ENCODE measurements at regions not wholly inside any gene's neighbourhood (a gene's known extent, or its start where the extent isn't known, plus 50 kb on each side); places are given as distances from the start of the nearest gene placed in this dataset.

DNA sequence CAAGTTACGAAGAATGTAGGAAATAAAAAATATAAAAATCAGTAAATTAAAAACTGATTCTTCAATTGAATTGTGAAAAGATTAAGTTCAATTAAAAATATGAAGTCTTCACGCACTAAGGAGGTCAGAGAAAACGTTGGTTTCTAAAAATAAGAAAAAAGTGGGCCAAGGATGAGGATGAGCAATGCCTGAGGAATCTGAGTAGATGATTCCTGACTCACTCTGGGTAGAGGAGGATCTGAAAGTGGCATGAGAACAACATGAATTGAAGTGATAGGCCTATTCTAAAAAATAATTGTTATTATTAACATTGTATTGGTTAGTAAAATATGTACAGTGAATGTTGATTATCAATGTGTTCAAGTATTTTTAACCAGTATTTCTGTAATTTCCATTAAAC is 444.2 kb downstream of the GRIA2 start:
- DNase-seq (ENCODE audit: low read depth), result peak; percentile 41

DNA sequence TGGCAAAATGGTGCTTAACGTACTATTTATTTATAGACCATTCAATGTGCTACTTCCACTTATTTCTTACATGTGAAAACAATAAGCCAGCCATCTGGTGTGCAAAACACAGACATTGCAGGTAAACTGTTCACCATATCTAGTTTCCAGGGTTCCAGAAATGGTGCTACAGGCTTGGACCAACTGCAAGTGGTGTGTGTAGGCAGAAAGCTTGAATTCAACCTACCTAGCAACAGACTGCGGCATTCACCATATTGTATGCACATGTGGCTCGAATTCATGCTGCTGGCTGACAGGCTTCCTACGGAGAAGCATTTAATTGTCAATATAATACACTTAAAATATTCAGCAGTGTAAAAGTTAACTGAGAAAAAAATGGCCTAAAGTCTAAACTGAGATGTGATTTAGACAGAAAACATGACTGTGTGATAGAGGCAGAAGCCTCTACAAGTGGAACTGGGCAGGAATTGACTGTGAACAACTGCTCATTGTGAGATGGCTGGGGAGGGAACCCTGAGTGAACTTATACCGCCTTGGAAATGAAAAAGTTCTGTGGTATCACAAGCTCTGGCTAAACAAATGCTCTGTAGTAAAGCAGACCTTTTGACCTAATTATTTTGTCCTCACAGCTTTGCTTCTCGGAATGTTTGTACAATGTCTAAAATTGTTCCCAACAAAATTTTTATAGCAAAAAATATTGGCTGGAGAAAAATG is 434.7 kb downstream of the GRIA2 start:
- no peak for DNase-seq (ENCODE audit: low read depth)

DNA sequence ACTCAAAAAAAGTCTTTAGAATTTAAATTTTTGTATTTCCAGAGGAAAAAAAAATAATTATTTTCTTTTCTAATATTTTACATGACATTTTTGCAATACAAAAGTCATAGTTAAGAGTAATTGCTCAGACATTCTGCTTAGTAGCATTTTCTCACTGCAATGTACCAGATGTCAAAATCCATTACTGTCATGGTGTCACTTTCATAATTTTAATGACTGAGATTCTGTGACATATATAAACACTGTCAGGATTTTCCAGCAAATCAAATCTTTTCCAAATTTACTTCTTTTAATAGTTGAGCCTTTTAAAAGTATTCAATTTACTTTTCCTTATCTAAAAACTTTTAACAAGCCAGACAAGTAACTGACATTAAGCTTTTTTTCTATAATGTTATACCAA is 422.7 kb downstream of the GRIA2 start:
- DNase-seq (ENCODE audit: low read depth), result no peak

DNA sequence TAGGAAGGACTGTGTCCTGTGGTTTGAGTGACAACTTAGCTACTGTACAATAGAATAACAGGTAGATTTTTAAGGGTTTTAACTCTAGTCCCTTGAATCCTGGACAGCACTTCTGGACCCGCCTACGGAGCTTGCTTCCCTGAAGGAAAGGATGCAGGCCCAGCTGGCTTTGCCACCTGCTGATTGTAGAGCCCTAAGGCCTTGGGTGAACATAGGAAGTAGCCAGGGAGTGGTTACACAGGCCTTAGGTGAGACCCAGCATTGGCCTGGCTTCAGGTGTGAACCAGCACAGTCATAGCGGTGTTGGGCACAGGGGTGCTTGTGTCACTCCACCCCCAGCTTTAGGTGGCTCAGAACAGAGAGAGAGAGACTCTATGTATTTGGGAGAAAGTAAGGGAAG is 413.5 kb downstream of the GRIA2 start:
- no peak for DNase-seq (ENCODE audit: low read depth)

DNA sequence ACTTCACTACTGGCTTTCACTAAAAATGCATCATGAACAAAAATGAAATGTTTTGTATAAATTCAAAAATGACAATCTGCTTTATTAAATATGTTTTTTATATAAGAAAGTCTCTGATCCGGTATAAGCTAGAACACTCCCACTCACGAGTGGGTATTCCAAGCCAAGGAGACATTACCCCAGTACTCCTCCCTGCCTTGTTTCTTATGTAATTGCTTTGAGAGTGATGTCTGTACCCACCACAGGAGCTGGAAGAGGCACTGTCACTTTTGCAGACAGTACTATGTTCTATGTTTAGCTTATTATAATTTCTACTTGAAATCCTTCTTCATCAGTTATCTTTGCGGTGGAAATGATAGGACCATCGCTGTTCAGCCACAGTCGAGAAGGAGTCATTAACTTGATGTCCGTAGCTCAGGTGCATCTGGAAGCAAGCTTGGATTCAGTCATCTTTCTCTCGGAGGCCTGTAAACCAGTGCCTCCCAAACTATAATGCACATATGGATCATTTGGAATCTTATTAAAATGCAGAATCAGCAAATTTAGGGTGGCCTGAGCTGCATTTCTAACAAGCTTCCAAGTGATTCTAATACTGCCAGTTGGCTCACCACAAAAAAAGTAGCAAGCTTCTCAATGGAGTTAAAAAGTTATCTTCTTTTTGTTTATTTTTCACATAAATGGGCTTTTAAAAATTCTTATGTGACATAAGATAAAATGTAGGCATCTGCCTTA is 396.4 kb downstream of the GRIA2 start:
- no peak for DNase-seq (ENCODE audit: low read depth)

DNA sequence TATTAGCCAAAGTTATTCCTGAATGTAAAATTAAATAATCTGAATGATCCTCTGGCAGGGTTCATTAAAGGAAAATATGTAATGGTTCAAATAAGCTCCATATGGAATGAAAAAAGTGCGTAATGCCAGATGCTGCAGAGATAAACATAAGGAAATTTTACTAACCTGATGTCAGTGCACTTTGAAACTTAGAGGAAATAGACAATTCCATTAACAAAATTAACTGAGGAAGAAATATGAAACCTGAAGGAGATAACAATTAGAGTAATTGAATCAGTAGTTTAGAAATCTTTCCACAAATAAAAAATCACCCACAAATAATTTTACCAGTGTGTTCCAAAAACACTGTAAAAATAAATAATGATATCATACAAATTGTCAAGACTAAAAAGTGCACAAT is 387.5 kb downstream of the GRIA2 start:
- DNase-seq (ENCODE audit: low read depth), result no peak

DNA sequence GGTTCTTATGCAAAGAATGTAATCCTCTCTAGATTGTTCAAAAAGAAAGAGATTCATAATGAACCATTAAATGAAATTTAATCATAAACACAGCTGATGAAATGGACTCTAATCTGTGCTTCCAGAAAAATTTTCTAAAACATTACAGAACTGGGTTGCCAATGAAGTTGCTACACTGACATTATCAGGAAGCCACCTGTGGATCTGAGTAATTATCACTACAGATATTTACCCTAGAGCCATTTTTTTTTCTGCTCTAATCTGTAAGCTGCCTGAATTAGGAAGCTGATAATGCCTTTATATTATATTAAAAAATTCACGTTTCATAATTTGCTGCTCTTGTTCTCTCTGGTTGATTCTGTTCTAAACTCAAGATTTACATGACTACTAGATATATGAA is 380.1 kb downstream of the GRIA2 start:
- DNase-seq (ENCODE audit: low read depth), result no peak

DNA sequence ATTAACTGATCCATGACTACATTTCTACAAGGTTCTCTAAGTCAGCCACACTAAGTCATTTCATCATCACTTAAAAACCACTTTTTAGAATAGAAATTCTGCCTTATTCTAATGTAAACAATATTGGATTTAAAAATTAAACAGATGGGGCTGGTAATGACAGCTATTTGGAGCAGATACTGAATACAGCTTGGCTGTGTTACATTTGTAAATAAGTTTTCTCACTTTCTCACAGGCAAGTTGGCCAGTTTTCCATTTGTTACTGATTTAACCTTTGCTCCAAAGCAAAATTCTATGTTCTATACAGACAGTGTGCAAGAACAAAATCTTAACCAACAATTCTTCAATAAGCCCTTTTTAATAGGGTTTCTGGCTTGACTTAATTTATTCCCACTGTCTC is 370.7 kb downstream of the GRIA2 start:
- no peak for DNase-seq (ENCODE audit: low read depth)

DNA sequence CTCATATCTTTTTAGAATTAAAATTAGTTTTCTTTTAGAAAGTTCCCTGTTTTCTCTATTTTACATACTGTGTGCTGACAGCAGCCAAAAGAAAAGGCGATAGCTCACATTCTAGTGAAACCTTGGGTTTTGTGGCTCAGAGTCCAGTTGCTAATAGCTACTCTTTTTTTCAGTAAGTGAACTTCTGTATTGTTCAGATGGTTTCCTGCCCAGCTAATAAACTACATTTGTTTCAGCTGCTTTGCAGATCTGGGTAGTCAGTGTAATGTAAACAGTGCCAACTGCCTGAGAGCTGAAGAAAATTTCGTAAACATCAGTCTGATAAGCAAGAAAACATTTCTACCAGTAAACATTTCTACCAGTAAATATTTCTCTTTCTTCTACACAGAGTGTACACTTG is 370.2 kb downstream of the GRIA2 start:
- no peak for DNase-seq (ENCODE audit: low read depth)

DNA sequence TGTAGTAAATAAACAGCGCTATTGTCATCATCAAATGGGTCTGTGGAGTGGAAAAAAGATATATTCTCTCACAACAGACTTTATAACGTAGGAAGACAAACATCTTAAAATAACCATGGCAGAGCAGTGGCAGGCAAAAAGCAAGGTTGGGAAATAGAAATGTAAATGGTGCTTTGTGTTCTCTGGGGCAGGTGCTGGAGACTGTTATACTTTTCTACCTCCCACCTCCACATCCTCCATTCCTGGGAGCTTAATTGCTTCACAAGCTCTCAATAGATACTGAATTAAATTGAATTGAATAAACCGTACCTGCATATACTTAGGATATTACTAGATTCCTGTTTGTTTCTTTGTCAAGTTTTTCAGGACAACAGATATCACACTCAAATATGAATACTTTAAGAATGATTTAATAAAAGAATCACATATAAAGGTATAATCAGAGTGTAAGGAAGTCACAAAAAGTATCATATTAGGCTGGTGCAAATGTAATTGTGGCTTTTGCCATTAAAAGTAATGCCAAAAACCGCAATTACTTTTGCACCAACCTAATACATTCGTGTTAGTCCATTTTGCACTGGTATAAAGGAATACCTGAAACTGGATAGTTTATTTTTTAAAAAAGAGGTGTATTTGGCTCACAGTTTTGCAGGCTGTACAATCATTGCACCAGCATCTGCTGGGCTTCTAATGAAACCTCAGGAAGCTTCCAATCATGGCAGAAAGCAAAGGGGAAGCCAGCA is 367.3 kb downstream of the GRIA2 start:
- no peak for DNase-seq (ENCODE audit: low read depth)

DNA sequence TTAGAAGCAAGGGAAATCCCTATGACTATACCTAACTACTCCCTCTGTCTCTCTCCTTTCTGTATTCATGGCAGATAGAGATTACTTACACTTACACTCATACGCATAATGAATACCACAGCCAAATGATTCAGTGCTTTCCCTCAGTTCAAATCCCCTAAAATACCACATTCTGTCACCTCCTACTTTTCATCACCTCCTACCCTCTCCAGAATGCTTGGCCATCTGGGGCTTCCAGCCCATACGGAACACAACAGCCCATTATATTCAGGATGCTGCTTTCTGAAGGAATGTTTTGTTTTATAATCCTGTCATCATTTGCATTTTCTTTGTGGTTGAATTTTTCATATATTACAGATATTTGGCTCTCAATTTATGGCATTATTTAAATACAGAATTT is 361.6 kb downstream of the GRIA2 start:
- DNase-seq (ENCODE audit: low read depth), result no peak

DNA sequence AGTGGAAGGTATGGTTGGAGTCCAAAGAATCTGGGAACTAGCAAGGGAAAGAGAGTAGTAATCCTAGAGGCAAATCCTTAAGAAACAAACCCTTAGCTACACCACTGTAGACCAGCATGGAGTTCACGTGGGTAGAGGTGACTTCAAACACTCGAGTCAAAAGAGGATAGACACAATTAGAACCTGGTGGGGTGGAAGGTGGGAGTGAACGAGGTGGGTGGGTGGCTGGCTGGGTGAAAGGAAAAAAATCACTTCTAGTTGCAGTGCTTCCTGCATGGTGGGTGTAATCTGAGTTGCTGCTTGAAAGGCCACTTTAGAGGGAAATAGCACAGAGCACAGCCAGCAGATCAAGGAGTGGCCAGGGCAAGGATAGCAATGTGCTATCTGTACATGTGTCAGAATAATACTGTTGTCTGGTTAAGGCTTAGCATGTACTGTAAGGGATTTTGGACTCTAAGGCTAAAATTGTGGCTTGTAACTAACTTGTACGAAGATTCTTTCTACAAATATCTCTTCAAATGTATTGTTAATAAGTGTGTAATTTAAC is 356.2 kb downstream of the GRIA2 start:
- no peak for DNase-seq (ENCODE audit: low read depth)

DNA sequence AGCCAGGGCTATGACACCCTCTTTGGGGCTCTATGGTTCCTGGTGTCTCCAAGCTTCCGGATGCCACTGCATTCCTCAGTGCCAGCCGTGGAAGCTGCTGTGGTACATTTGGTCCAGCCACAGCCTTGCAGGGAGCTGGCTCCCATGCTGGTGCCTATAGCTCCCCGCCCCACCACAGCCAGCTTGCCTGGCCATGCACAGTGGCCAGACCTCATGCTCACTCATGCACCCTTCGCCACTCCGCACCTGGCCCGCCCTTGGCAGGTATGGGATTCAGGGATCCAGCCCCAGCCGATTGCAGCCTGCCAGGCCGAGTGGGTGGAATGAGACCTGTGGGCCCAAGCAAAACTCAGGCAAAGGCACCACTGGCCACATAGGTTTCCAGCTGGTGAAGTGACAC is 354.8 kb downstream of the GRIA2 start:
- no peak for DNase-seq (ENCODE audit: low read depth)

DNA sequence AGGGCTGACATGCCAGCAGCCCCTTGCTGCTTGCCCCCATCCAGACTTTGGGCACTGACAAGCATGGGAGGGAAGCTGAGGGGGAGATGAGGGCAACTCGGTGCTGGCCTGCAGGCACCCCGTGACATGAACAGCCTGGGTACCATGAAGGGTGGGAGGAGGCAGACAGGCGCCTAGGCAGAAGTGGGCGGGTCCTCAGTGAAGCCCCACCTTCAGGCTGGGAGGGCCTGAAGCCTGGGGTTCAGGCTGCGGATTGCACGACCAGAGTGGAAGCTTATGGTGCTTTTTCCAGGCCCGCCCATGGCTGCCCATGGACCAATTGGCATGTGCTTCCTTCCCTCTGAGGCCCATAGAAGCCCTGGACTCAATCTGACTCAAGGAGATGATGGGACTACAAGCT is 354.1 kb downstream of the GRIA2 start:
- DNase-seq (ENCODE audit: low read depth), result no peak

DNA sequence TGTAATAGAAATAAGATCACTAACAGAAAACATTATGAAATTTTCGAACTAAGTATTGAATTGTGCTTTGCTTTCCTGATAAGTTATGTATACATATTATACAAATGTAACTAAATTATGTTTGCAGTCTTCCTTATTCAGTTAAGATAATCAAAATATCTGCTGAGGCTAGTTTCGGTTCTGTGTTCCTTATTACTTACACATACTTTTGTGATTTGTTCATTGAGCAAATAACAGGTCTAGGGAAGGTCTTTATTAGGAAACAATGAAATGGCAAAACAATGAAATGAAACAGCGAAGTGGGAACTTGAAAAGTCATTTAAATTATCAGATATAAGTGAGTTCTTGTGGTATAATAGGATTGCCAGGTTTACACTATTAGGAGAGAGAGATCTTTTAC is 352.4 kb downstream of the GRIA2 start:
- no peak for DNase-seq (ENCODE audit: low read depth)

DNA sequence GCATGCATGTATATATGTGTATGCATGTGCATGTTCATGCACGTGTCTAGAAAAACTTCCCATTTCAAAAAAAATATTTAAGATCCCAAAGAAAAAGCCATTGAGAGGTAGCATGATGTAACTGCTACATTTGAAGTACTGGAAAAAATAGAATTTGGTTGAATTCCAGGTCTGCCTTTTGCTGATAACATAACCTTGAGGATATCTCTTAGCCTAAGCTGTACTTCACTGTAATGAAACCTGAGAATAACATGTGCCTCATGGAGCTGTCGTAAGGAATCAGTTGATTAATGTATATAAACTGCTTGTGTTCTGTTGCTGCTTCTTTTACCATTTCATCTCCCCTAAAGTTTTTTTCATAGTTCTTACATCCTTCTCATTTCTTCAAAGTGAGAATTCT is 351.8 kb downstream of the GRIA2 start:
- no peak for DNase-seq (ENCODE audit: low read depth)

DNA sequence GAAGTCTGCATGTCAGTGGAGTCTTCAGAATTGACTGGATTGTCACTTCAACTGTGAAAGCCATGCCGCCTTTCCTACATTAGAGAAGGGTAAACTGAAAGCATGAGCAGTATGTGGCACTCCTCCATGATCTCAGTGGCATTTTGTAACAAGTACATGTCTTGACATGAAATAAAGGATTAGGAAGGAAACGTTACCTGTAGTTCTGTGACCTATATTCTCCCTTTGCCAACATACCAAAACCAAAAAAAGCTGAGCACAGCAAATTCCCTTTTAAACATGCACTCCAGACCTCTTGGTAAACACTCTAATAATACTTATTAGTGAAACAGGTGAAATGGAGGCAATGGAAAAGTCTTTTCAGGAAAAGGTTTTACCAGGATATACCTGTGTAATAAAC is 344.2 kb downstream of the GRIA2 start:
- DNase-seq (ENCODE audit: low read depth), result no peak

DNA sequence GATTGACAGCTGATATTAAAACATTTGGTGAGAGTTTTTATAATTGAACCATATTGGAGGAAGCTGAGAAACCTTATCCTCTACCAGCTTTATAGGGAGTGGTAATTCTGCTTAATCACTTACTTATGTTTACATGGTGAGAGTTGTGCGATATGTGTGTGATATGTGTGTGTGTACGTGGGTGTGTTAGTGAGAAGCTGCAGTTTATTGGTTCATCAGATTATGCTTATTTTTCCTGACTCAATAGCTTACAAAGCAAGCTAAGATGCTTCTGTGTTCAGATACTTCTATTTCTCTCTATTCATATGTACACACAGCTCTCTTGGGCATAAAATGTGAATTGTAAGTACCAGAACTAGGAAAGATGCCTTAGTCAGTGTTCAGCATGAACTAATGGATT is 343.7 kb downstream of the GRIA2 start:
- DNase-seq (ENCODE audit: low read depth), result no peak

DNA sequence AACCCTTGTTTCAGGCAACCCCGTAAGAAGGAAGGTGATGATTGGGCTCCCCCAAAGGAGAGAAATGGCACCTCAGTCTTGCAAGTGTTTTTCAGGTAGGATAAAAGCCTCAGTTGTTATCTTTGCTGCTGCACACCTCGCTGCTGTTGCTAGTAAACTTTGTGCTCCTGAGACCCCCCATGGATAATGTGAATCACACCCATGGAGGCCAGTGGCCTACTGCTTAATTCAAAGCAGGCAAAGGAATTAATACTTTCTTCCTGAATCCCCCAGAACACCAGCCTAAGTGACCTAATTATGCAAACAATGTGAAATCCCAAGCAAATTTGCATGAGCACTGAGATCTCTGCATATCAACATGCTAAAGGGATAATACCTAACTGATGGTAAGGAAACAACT is 337.5 kb downstream of the GRIA2 start:
- DNase-seq (ENCODE audit: low read depth), result no peak

DNA sequence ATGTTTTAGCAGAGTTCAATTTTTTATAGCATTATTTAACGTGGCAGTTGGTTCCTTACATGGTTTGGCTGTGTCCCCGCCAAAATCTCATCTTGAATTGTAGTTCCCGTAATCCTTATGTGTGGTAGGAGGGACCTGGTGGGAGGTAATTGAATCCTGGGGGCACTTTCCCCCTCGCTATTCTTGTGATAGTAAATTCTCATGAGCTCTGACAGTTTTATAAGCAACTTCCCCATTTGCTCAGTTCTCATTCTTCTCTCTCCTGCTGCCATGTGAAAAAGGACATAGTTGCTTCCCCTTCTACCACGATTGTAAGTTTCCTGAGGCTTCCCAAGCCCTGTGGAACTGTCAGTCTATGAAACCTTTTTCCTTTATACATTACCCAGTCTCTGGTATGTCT is 329.5 kb downstream of the GRIA2 start:
- DNase-seq (ENCODE audit: low read depth), result no peak

DNA sequence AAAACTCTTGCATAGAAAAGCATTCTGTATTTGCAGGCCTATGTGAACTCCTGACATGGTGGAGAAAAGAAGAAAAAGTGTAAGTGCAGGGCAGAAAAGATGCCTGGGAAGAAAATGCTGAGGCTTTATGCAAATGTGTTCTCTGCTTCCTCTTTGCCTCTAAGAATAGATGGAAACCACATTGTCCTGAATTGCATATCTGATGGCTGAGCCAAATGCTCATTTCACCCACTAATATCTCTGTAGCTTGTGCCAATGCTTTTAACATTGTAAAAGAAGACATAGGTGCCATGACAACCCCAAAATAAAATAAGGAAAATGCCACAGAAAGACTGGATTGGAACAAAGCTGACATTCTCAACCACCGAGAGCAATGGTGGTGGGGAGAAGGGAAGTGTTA is 307.4 kb downstream of the GRIA2 start:
- DNase-seq (ENCODE audit: low read depth), result no peak

DNA sequence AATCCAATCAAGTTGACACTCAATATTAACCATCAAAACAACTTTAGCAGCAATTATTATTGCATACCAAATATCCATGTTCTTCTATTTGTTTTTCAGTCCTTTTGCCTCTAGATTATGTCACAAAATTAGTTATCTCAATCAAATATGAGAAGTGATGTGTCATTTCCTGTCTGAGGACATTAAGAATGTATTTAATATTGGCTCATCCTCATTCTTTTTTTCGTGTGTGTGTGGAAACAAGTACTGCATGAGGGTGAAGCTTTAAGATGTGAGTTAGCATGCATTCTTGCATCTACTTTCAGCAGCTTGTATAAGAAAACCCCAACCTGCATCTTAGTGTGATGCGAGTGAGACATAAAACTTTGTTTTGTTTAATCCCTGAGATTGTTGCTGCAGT is 301.4 kb downstream of the GRIA2 start:
- DNase-seq (ENCODE audit: low read depth), result no peak

DNA sequence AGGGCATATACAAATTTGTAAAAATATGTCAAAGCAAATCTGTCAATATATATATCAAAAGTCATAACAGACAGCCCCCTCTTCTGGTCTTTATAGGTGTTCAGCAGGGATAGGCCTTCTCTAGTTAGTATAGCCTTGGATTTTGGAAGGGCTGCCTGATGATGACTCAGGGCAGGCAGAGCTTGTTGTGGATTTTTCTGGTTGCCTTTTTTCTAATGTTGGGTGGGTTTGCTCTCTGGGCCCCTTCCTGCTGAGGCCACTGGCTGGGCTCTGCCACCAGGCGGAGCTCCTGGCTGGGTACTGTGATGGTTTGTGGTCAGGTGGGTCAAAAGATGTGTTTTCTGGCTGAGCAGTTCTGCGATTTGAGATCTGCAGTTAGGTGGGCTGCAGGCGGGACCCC is 294.2 kb downstream of the GRIA2 start:
- no peak for DNase-seq (ENCODE audit: low read depth)
